Mammary epithelial cell (primary cell): ENCODE measurements at regions not wholly inside any gene's neighbourhood (a gene's known extent, or its start where the extent isn't known, plus 50 kb on each side); places are given as distances from the start of the nearest gene placed in this dataset.

ENCODE experiments used
- CTCF ChIP-seq, 2 donors: IDR thresholded peaks in 1 of 2; conservative IDR thresholded peaks in 1 of 2; 2 replicates each; pipeline ENCODE4 v1.5.1; 2011 to 2012; ENCODE audit warnings: inconsistent platforms in 2 of 2, low read length in 2 of 2, mild to moderate bottlenecking in 2 of 2, control low read depth in 1 of 2, low read depth in 1 of 2; ENCODE audit not compliant: insufficient read depth in 1 of 2; ENCODE audit errors: extremely low read depth in 1 of 2
- EZH2 ChIP-seq: IDR thresholded peaks from 2 replicates; pipeline ENCODE4 v1.6.1; 2012; ENCODE audit warnings: low read length, inconsistent platforms, borderline replicate concordance

DNA sequence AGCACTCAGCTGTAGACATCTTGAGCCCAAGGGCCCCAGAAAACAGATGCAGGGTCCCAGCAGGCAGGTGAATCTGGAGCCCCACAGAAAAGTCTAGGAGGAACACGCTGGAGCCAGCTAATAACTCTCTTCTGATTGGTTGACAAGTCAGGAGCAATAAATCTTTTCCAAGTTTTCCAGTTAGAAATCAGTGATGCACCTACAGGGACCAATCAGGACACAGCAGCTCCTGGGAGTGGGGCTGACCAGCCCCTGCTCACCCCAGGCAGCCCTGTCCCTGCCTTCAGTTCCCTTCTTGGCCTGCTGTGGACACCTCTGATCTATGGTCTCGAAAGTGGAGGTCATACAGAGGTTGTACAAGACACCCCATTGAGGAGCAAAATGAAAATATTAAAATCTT, 75.7 kb downstream of the KCNF1 start:
- no peak for TF ChIP-seq EZH2
- no peak for TF ChIP-seq CTCF (conservative IDR thresholded peaks at IDR 0.05 in 1 of 2, IDR thresholded peaks at IDR 0.05 in 1 of 2; ENCODE audit: extremely low read depth in 1 of 2, insufficient read depth in 1 of 2, low read depth in 1 of 2, low read length in 2 of 2)
